Uterus (tissue), 3 donors: ENCODE measurements at regions not wholly inside any gene's neighbourhood (a gene's known extent, or its start where the extent isn't known, plus 50 kb on each side); places are given as distances from the start of the nearest gene placed in this dataset.

Experiments used
- DNase-seq, 2 donors: peaks; one replicate each; pipeline ENCODE4 v3.0.0-alpha.2; 2019 to 2020
- H3K27ac ChIP-seq, 2 donors: fragments of 200-600 bp; sonication (generic); 1 replicate in 1 of 2; 2 replicates in 1 of 2; pipeline ENCODE4 v1.5.1; 2016 to 2018
- H3K27me3 ChIP-seq, 2 donors: fragments of 200-600 bp; sonication (generic); one replicate each; pipeline ENCODE4 v1.5.1; 2018 to 2019; ENCODE audit warnings: control low read depth in 1 of 2
- H3K36me3 ChIP-seq, 2 donors: fragments of 200-600 bp; sonication (generic); one replicate each; pipeline ENCODE4 v1.5.1; 2019; ENCODE audit warnings: control low read depth in 1 of 2
- H3K4me1 ChIP-seq, 2 donors: fragments of 200-600 bp; sonication (generic); one replicate each; pipeline ENCODE4 v1.5.1; 2018 to 2019; ENCODE audit warnings: control low read depth in 1 of 2
- H3K4me3 ChIP-seq, 2 donors: fragments of 200-600 bp; sonication (generic); 1 replicate in 1 of 2; 2 replicates in 1 of 2; pipeline ENCODE4 v1.5.1; 2018 to 2019; ENCODE audit warnings: mild to moderate bottlenecking in 1 of 2
- H3K9me3 ChIP-seq, 2 donors: fragments of 200-600 bp; sonication (generic); one replicate each; pipeline ENCODE4 v1.5.1; 2019; ENCODE audit warnings: control low read depth in 1 of 2
- CTCF ChIP-seq, 4 experiments: fragments of 200-600 bp in 2 of 4; fragments of 450-650 bp in 2 of 4; sonication (generic) in 2 of 4; IDR thresholded peaks; one replicate each; pipeline ENCODE4 v1.5.1; 2016 to 2019; ENCODE audit warnings: antibody characterized with exemption in 4 of 4, mild to moderate bottlenecking in 2 of 4, moderate library complexity in 1 of 4
- POLR2A ChIP-seq, 2 donors: fragments of 450-650 bp; IDR thresholded peaks; one replicate each; pipeline ENCODE4 v1.6.1; 2016; ENCODE audit warnings: antibody characterized with exemption in 2 of 2, mild to moderate bottlenecking in 1 of 2, moderate library complexity in 1 of 2
- intact Hi-C: fragments of 100-400 bp; cut with DNase I; formaldehyde crosslinking; loops from one replicate; pipeline ENCODE4 v1.15.1; 2023; ENCODE audit warnings: low total_unique reads
- donor health status: DM: yes; HTN: yes; CAD: no.

GRCh38 chr2:64258566-64258965 lies 114.3 kb upstream of the PELI1 start:
- Histone ChIP-seq H3K27ac (no peak overlapping the region), H3K4me3 (no peak overlapping the region), H3K9me3 (no peaks in the 10 kb centered on the region), H3K36me3 (no peaks in the 10 kb centered on the region), H3K4me1 (no peaks in the 10 kb centered on the region), H3K27me3 (no peaks in the 10 kb centered on the region)
- DNase-seq, result no peak
- intact Hi-C loops, result no loop called here
- no peak for TF ChIP-seq POLR2A (IDR thresholded peaks at IDR 0.05)
- TF ChIP-seq CTCF (IDR thresholded peaks at IDR 0.05), result no peak

GRCh38 chr2:64259312-64259711 lies 115.1 kb upstream of the PELI1 start:
- TF ChIP-seq CTCF (IDR thresholded peaks at IDR 0.05), result no peak
- no peak for TF ChIP-seq POLR2A (IDR thresholded peaks at IDR 0.05)
- no peak for DNase-seq
- intact Hi-C loops, result no loop called here
- Histone ChIP-seq H3K4me1 (no peaks in the 10 kb centered on the region), H3K9me3 (no peaks in the 10 kb centered on the region), H3K4me3 (no peak overlapping the region), H3K27ac (no peak overlapping the region), H3K36me3 (no peaks in the 10 kb centered on the region), H3K27me3 (no peaks in the 10 kb centered on the region)

- no peaks in the 10 kb centered on the region for H3K27me3 ChIP-seq
- peak overlapping the region; percentile 48 to 56 for H3K27ac ChIP-seq
- DNase-seq, result no peak
- H3K4me1 ChIP-seq, result no peaks in the 10 kb centered on the region
- intact Hi-C loops, result no loop called here
- no peak overlapping the region for H3K4me3 ChIP-seq
- TF ChIP-seq CTCF (IDR thresholded peaks at IDR 0.05) (no peak), POLR2A (IDR thresholded peaks at IDR 0.05) (no peak)
- no peaks in the 10 kb centered on the region for H3K9me3 ChIP-seq
- H3K36me3 ChIP-seq, result no peaks in the 10 kb centered on the region
Observed at GRCh38 chr2:64260093-64260803, 116.0 kb upstream of the PELI1 start.

- no peaks in the 10 kb centered on the region for H3K4me1 ChIP-seq
- no peaks in the 10 kb centered on the region for H3K27me3 ChIP-seq
- intact Hi-C loops, result no loop called here
- H3K4me3 ChIP-seq, result no peak overlapping the region
- peak overlapping the region; percentile 48 to 56 for H3K27ac ChIP-seq
- peak in 1 of 2 donors; percentile 51 for DNase-seq
- no peak for TF ChIP-seq POLR2A (IDR thresholded peaks at IDR 0.05)
- H3K36me3 ChIP-seq, result no peaks in the 10 kb centered on the region
- no peaks in the 10 kb centered on the region for H3K9me3 ChIP-seq
Observed at GRCh38 chr2:64260817-64261216, 116.6 kb upstream of the PELI1 start.

- no peaks in the 10 kb centered on the region for H3K4me1 ChIP-seq
- TF ChIP-seq CTCF (IDR thresholded peaks at IDR 0.05) (no peak), POLR2A (IDR thresholded peaks at IDR 0.05) (no peak)
- no peaks in the 10 kb centered on the region for H3K27me3 ChIP-seq
- H3K4me3 ChIP-seq, result no peak overlapping the region
- no peaks in the 10 kb centered on the region for H3K36me3 ChIP-seq
- H3K27ac ChIP-seq, result peak overlapping the region; percentile 51 to 64
- H3K9me3 ChIP-seq, result no peaks in the 10 kb centered on the region
- intact Hi-C loops, result no loop called here
- DNase-seq, result peak in 1 of 2 donors; percentile 46
Observed at GRCh38 chr2:64262071-64262470, 117.9 kb upstream of the PELI1 start.
